HAP-1 (cell line): ENCODE measurements at regions not wholly inside any gene's neighbourhood (a gene's known extent, or its start where the extent isn't known, plus 50 kb on each side); places are given as distances from the start of the nearest gene placed in this dataset.

Experiments used
- DNase-seq, 2 experiments: peaks; one replicate each; pipeline ENCODE4 v3.0.0-alpha.2; 2016 to 2020; ENCODE audit warnings: low spot score in 2 of 2
- H3K27me3 ChIP-seq: fragments of 250-450 bp; sonication (Bioruptor Pico); 2 replicates; pipeline ENCODE4 v1.5.1; 2020; ENCODE audit warnings: low read depth, mild to moderate bottlenecking, moderate library complexity
- H3K36me3 ChIP-seq: fragments of 250-450 bp; sonication (Bioruptor Pico); replicated peaks from 2 replicates; pipeline ENCODE4 v1.5.1; 2020; ENCODE audit warnings: mild to moderate bottlenecking
- H3K4me1 ChIP-seq: fragments of 250-450 bp; sonication (Bioruptor Pico); 2 replicates; pipeline ENCODE4 v1.5.1; 2020; ENCODE audit warnings: mild to moderate bottlenecking
- H3K4me3 ChIP-seq: fragments of 250-450 bp; sonication (Bioruptor Pico); 2 replicates; pipeline ENCODE4 v1.5.1; 2020; ENCODE audit warnings: mild to moderate bottlenecking, moderate library complexity
- H3K9me3 ChIP-seq: fragments of 250-450 bp; sonication (Bioruptor Pico); 2 replicates; pipeline ENCODE4 v1.5.1; 2020; ENCODE audit warnings: mild to moderate bottlenecking, moderate library complexity
- in situ Hi-C: fragments of 300-500 bp; cut with MboI; formaldehyde crosslinking; loops from 3 replicates; pipeline ENCODE4 v1.14.3; 2020; ENCODE audit warnings: low sequenced_read_pairs, inconsistent platforms, mixed read lengths

DNA sequence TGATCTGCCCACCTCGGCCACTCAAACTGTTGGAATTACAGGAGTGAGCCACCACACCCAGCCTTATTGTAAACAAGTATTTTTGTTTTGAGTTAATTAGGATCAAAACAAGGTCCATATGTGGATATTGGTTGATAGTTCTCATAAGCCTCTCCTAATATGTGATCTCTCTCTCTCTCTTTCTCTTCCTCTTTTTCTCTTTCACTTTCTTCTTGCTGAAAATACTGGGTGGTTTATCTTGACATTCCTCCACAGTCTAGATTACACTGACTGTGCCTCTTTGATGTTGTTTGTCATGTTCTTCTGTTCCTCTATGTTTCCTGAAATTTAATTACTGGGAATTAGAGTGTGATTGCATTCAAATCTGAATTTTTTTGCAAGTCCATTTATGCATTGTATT lies 547.5 kb upstream of the NRXN1 start:
- Histone ChIP-seq H3K36me3 (no peaks in the 10 kb centered on the region), H3K9me3 (no peaks in the 10 kb centered on the region), H3K4me3 (no peak overlapping the region), H3K4me1 (peaks cover 11% of the 10 kb centered on the region), H3K27me3 (no peaks in the 10 kb centered on the region)
- in situ Hi-C loops: no loop called here
- no peak for DNase-seq

GRCh38 chr2:51575181-51575580 lies 543.2 kb upstream of the NRXN1 start:
- DNase-seq: peak in 1 of 2 experiments; percentile 58
- Histone ChIP-seq H3K9me3 (no peaks in the 10 kb centered on the region), H3K27me3 (no peaks in the 10 kb centered on the region), H3K4me3 (no peak overlapping the region), H3K36me3 (no peaks in the 10 kb centered on the region), H3K4me1 (peaks cover 11% of the 10 kb centered on the region)
- in situ Hi-C loops: no loop called here

GRCh38 chr2:51559026-51559425 lies 527.1 kb upstream of the NRXN1 start:
- DNase-seq: no peak
- Histone ChIP-seq H3K36me3 (no peaks in the 10 kb centered on the region), H3K4me1 (no peaks in the 10 kb centered on the region), H3K4me3 (no peak overlapping the region), H3K9me3 (no peaks in the 10 kb centered on the region), H3K27me3 (no peaks in the 10 kb centered on the region)
- in situ Hi-C loops: no loop called here

DNA sequence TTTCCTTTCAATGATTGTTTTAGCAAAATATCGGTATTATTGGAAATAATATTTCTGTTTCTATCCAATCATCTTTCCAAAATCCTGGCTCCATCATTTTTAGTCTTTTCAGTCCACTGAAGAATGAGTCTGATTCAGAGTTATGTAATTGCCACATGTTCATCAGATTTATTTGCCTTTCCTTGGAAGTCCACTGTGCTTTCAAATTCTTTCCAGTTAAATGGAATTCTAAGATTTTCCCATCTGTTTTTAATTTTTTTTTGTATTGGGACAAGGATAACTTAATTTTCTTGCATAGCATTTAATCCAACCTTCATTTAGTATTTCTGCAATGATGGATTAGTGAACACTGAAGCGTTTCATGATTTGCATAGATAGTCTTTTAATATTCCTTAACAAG lies 521.5 kb upstream of the NRXN1 start:
- Histone ChIP-seq H3K9me3 (no peaks in the 10 kb centered on the region), H3K36me3 (no peaks in the 10 kb centered on the region), H3K27me3 (no peaks in the 10 kb centered on the region), H3K4me3 (no peak overlapping the region), H3K4me1 (no peaks in the 10 kb centered on the region)
- in situ Hi-C loops: no loop called here
- DNase-seq: no peak

DNA sequence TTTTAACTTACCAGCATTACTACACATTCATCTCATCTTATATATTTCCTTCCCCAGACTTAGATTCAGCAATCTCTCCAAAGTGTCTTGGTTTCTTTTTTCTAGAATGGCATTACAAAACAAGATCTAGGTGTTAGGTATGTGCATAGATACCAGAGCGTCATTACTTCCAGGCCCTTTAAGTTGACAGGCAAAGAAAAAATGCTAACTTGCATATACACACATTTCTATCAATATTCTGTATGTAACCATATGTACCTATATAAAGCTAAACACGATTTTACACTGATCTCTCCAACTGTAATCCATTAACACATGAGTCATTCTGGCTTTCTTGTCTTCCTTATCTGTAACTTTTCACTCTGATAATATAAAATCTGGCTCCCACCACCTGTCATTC lies 503.8 kb upstream of the NRXN1 start:
- H3K27me3 ChIP-seq: no peaks in the 10 kb centered on the region
- in situ Hi-C loops: no loop called here
- DNase-seq: no peak

GRCh38 chr2:51534166-51534565 lies 502.2 kb upstream of the NRXN1 start:
- DNase-seq: no peak
- Histone ChIP-seq H3K36me3 (no peaks in the 10 kb centered on the region), H3K9me3 (no peaks in the 10 kb centered on the region), H3K4me1 (no peaks in the 10 kb centered on the region), H3K4me3 (no peak overlapping the region), H3K27me3 (no peaks in the 10 kb centered on the region)
- in situ Hi-C loops: no loop called here

More for the DNA sequence above, 503.8 kb upstream of the NRXN1 start:
- H3K9me3 ChIP-seq: no peaks in the 10 kb centered on the region
- H3K4me1 ChIP-seq: no peaks in the 10 kb centered on the region
- no peaks in the 10 kb centered on the region for H3K36me3 ChIP-seq
- no peak overlapping the region for H3K4me3 ChIP-seq

GRCh38 chr2:51528156-51528555 lies 496.2 kb upstream of the NRXN1 start:
- in situ Hi-C loops: no loop called here
- Histone ChIP-seq H3K36me3 (no peaks in the 10 kb centered on the region), H3K9me3 (no peaks in the 10 kb centered on the region), H3K27me3 (no peaks in the 10 kb centered on the region), H3K4me3 (no peak overlapping the region), H3K4me1 (no peaks in the 10 kb centered on the region)
- DNase-seq: no peak

DNA sequence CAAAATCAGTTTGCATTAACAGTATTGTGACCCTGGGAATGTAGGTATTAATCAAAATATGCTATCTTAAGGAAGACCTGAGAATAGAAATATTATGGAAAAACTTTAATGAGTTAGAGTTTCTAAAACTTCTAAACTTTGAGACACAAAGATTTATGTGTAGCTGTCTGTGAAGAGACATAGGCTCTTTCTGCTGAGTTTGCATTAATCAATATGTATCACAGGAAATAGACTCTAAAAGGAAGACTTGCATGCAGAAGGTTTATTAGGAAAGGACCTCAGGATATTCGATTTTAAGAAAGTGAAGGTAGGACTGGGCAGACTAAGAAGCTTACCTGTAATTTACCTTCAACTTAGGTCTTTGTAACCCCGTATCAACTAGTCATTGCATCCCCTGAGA lies 494.8 kb upstream of the NRXN1 start:
- DNase-seq: no peak
- in situ Hi-C loops: no loop called here
- no peaks in the 10 kb centered on the region for H3K36me3 ChIP-seq

DNA sequence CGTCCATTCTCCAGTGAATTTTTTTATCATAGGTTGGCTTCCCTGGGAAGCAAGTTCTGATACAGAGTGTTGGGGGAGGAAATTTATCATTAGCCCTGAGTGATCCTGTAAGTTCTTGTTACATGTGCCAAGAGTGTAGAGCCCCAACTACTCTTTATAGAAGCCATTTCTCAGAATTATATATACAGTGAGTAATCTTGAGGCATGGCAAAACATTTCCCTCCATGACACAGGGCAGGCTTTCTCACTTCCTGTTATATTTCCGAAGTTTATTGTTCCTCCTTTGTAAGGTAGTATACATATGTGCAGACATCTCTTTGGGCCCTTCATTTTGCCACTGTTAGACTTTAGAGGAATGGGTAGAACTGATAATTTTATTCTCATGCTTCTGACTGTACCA lies 484.7 kb upstream of the NRXN1 start:
- no peaks in the 10 kb centered on the region for H3K4me1 ChIP-seq
- H3K4me3 ChIP-seq: no peak overlapping the region
- in situ Hi-C loops: no loop called here
- no peak for DNase-seq
- no peaks in the 10 kb centered on the region for H3K9me3 ChIP-seq
- no peaks in the 10 kb centered on the region for H3K27me3 ChIP-seq
- H3K36me3 ChIP-seq: no peaks in the 10 kb centered on the region

More for the DNA sequence above, 494.8 kb upstream of the NRXN1 start:
- no peaks in the 10 kb centered on the region for H3K4me1 ChIP-seq
- H3K27me3 ChIP-seq: no peaks in the 10 kb centered on the region
- H3K9me3 ChIP-seq: no peaks in the 10 kb centered on the region
- no peak overlapping the region for H3K4me3 ChIP-seq

GRCh38 chr2:51511002-51511401 lies 479.1 kb upstream of the NRXN1 start:
- H3K4me3 ChIP-seq: no peak overlapping the region
- H3K27me3 ChIP-seq: no peaks in the 10 kb centered on the region
- H3K4me1 ChIP-seq: no peaks in the 10 kb centered on the region
- no peaks in the 10 kb centered on the region for H3K9me3 ChIP-seq
- in situ Hi-C loops: no loop called here
- H3K36me3 ChIP-seq: no peaks in the 10 kb centered on the region
- no peak for DNase-seq

GRCh38 chr2:51510303-51510702 lies 478.4 kb upstream of the NRXN1 start:
- in situ Hi-C loops: no loop called here
- no peak for DNase-seq
- Histone ChIP-seq H3K36me3 (no peaks in the 10 kb centered on the region), H3K4me3 (no peak overlapping the region), H3K27me3 (no peaks in the 10 kb centered on the region), H3K4me1 (no peaks in the 10 kb centered on the region), H3K9me3 (no peaks in the 10 kb centered on the region)

- DNase-seq: peak in 1 of 2 experiments; percentile 12
- H3K27me3 ChIP-seq: no peaks in the 10 kb centered on the region
- no peak overlapping the region for H3K4me3 ChIP-seq
- no peaks in the 10 kb centered on the region for H3K36me3 ChIP-seq
- H3K4me1 ChIP-seq: no peaks in the 10 kb centered on the region
- in situ Hi-C loops: no loop called here
- no peaks in the 10 kb centered on the region for H3K9me3 ChIP-seq
Measured at GRCh38 chr2:51505533-51505932, 473.6 kb upstream of the NRXN1 start.

DNA sequence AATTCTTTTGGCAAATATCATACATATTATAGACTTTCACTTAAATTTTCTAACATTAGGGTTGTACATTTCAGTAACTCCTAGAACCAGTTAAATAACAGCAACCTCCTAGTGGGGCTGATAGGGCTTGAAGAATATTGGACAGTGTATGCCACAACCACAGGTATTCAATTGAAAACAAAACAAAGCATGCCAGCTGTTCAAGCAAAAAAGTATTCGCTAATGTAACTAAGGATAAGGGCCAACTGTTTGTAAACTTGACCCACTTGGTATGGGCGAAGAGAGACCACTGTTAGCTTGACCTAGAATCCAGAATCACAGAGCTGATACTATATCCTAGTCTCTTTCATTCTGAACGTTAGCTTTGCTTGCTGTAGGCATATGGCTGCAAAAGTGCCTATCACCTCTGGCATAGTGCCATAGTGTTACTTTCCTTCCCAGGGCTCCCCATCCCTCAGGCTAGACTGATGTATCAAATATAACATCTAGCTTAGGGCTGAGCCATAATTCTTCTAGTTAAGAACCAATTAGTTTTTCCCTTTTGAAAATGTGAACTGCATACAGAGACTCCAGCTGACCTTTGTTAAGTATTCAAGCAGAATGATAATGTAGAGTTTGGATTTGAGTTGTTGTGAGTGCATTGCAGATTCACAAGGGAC lies 458.8 kb upstream of the NRXN1 start:
- Histone ChIP-seq H3K9me3 (peaks cover under 1% of the 10 kb centered on the region; the same call in 1 of the 2 replicates), H3K27me3 (no peaks in the 10 kb centered on the region), H3K36me3 (no peaks in the 10 kb centered on the region), H3K4me1 (no peaks in the 10 kb centered on the region), H3K4me3 (no peak overlapping the region)
- DNase-seq: no peak
- in situ Hi-C loops: no loop called here

- H3K27me3 ChIP-seq: no peaks in the 10 kb centered on the region
- H3K9me3 ChIP-seq: no peaks in the 10 kb centered on the region
- in situ Hi-C loops: no loop called here
- no peaks in the 10 kb centered on the region for H3K4me1 ChIP-seq
- DNase-seq: no peak
- H3K36me3 ChIP-seq: no peaks in the 10 kb centered on the region
- H3K4me3 ChIP-seq: no peak overlapping the region
Measured at GRCh38 chr2:51484605-51485004, 452.7 kb upstream of the NRXN1 start.

GRCh38 chr2:51483720-51484119 lies 451.8 kb upstream of the NRXN1 start:
- H3K27me3 ChIP-seq: no peaks in the 10 kb centered on the region
- H3K9me3 ChIP-seq: no peaks in the 10 kb centered on the region
- DNase-seq: no peak
- H3K4me1 ChIP-seq: no peaks in the 10 kb centered on the region
- in situ Hi-C loops: no loop called here
- no peaks in the 10 kb centered on the region for H3K36me3 ChIP-seq
- no peak overlapping the region for H3K4me3 ChIP-seq
